ENCODE measurements at regions not wholly inside any gene's neighbourhood (a gene's known extent, or its start where the extent isn't known, plus 50 kb on each side); places are given as distances from the start of the nearest gene placed in this dataset.

- TF ChIP-seq CTCF (IDR thresholded peaks at IDR 0.05; ENCODE audit: low read depth, low read length, missing control alignments): no peak
- no peak for DNase-seq (ENCODE audit: low read depth)
- H3K4me3 ChIP-seq (ENCODE audit: low read depth, low read length): no peak overlapping the region
- in situ Hi-C loops (cut with HindIII; ENCODE audit: low sequenced_read_pairs): no loop called here
These were observed 392.4 kb downstream of the RPS6KC1 start for GRCh38 chr1:213443415-213443814.

- TF ChIP-seq CTCF (IDR thresholded peaks at IDR 0.05; ENCODE audit: low read depth, low read length, missing control alignments): no peak
- H3K4me3 ChIP-seq (ENCODE audit: low read depth, low read length): no peak overlapping the region
- in situ Hi-C loops (cut with HindIII; ENCODE audit: low sequenced_read_pairs): no loop called here
- DNase-seq (ENCODE audit: low read depth): no peak
These were observed 393.2 kb downstream of the RPS6KC1 start for GRCh38 chr1:213444224-213444623.

GRCh38 chr1:213446496-213446895 lies 395.5 kb downstream of the RPS6KC1 start:
- no peak for TF ChIP-seq CTCF (IDR thresholded peaks at IDR 0.05; ENCODE audit: low read depth, low read length, missing control alignments)
- in situ Hi-C loops (cut with HindIII; ENCODE audit: low sequenced_read_pairs): no loop called here
- DNase-seq (ENCODE audit: low read depth): no peak
- H3K4me3 ChIP-seq (ENCODE audit: low read depth, low read length): no peak overlapping the region

GRCh38 chr1:213448360-213448759 lies 397.3 kb downstream of the RPS6KC1 start:
- in situ Hi-C loops (cut with HindIII; ENCODE audit: low sequenced_read_pairs): no loop called here
- H3K4me3 ChIP-seq (ENCODE audit: low read depth, low read length): no peak overlapping the region
- no peak for DNase-seq (ENCODE audit: low read depth)
- TF ChIP-seq CTCF (IDR thresholded peaks at IDR 0.05; ENCODE audit: low read depth, low read length, missing control alignments): no peak

GRCh38 chr1:213448776-213449175 lies 397.7 kb downstream of the RPS6KC1 start:
- TF ChIP-seq CTCF (IDR thresholded peaks at IDR 0.05; ENCODE audit: low read depth, low read length, missing control alignments): no peak
- H3K4me3 ChIP-seq (ENCODE audit: low read depth, low read length): no peak overlapping the region
- in situ Hi-C loops (cut with HindIII; ENCODE audit: low sequenced_read_pairs): no loop called here
- no peak for DNase-seq (ENCODE audit: low read depth)

GRCh38 chr1:213452501-213452900 lies 401.5 kb downstream of the RPS6KC1 start:
- no peak for TF ChIP-seq CTCF (IDR thresholded peaks at IDR 0.05; ENCODE audit: low read depth, low read length, missing control alignments)
- no peak for DNase-seq (ENCODE audit: low read depth)
- no peak overlapping the region for H3K4me3 ChIP-seq (ENCODE audit: low read depth, low read length)
- in situ Hi-C loops (cut with HindIII; ENCODE audit: low sequenced_read_pairs): loop anchor here (10.0 kb wide), 1 partner anchor 58 kb away; no protein-coding TSS in a partner anchor

GRCh38 chr1:213457186-213457585 lies 406.1 kb downstream of the RPS6KC1 start:
- no peak for TF ChIP-seq CTCF (IDR thresholded peaks at IDR 0.05; ENCODE audit: low read depth, low read length, missing control alignments)
- DNase-seq (ENCODE audit: low read depth): no peak

More at GRCh38 chr1:213457186-213457585, 406.1 kb downstream of the RPS6KC1 start:
- no peak overlapping the region for H3K4me3 ChIP-seq (ENCODE audit: low read depth, low read length)
- in situ Hi-C loops (cut with HindIII; ENCODE audit: low sequenced_read_pairs): loop anchor here (10.0 kb wide), 1 partner anchor 62 kb away; no protein-coding TSS in a partner anchor
